Activated T-helper 9 cell treated with anti-CD3 and anti-CD28 coated beads, Interleukin-2, amount 50 U/mL, for 16 hours (primary cell): ENCODE measurements at regions not wholly inside any gene's neighbourhood (a gene's known extent, or its start where the extent isn't known, plus 50 kb on each side); places are given as distances from the start of the nearest gene placed in this dataset.
"Not testable (repeated sequence)": the region's sequence is repeated elsewhere in the genome, so short reads cannot be mapped to it uniquely, and the experiment has no call there.

Experiments
- DNase-seq: peaks from one replicate; pipeline ENCODE4 v3.0.0-alpha.2; 2020; ENCODE audit warnings: low read depth

GRCh38 chr12:127083008-127083949 is 1183.7 kb upstream of the TMEM132C start:
- DNase-seq = no peak

- DNase-seq = no peak
Observed at GRCh38 chr12:127101076-127101475, 1165.9 kb upstream of the TMEM132C start.

DNA sequence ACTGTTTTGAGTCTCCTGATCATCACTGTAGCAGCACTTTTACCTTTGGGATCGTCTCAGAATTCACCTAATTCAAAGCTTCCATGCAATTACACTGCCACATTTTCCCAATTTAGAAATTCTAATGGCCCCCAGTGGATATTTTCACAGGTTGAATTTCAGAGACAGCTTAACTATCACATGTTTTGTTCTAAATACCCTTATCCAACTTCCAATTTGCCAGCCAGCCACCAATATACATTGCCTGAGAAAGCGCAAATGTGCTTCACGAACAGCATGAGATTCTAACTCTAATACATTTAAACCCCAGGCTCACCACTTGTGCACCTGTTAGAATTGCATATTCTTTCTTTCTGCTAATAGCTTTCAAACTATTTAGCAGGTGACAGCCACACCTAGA is 1160.9 kb upstream of the TMEM132C start:
- DNase-seq = no peak

DNA sequence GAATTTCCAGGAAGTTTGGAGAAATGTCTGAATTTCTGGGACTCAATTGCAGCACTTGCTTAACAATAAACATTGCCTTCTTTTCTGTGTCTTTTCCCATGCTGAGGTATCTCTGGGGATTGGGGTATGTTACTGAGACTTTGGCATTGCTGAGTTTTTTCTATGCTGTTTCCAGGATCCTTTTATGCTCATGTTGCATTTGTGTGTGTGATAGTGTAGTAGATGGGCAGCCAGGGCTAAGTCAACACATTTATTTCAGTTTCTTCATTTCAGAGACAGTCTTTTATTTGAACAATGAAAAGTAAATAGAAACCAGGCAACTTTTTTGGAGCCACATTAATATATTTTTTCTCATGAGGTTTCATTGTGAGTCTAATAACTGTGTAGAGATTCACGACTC is 1160.3 kb upstream of the TMEM132C start:
- DNase-seq = no peak

- DNase-seq = no peak
Observed at GRCh38 chr12:127107744-127108143, 1159.2 kb upstream of the TMEM132C start.

DNA sequence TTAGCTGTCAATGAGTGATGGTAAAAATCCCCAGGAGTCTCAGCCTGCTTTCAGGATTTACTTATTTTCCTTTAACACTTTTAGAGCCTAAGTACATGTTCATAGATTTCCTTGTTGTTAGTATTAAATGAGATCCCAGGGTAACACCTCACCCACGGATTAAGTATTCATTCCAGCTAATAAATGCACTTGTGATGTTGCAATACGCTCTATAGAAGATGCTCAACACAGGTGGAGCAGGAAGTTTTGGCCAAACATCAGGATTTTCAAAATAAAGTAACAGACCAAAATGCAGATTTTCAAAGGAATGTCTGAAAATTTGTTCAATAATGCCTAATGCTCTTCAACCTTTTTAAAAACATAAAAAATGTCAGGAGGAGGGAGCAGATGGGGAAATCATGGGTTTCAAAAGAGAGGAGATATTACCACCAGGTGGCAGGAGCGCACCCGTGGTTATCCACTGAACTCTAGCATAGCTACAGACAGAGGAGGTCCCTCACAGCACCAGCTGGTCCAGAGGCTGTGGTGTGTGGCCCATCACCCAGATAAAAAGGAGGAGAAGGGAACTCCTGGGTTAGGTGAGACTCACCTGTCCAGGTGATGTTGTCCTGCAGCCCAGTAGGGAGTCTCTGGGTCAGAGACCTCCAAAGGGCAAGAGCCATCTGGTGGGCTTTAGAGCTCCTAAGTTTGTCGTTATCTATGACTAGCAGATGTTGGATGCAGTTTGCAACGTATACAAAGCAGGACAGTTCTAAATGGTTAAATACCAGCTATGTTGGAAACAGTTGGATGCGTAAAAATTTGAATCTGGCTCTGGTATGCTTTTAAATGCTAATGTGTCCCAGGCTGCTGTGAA is 1158.4 kb upstream of the TMEM132C start:
- DNase-seq = peak; percentile 12

DNA sequence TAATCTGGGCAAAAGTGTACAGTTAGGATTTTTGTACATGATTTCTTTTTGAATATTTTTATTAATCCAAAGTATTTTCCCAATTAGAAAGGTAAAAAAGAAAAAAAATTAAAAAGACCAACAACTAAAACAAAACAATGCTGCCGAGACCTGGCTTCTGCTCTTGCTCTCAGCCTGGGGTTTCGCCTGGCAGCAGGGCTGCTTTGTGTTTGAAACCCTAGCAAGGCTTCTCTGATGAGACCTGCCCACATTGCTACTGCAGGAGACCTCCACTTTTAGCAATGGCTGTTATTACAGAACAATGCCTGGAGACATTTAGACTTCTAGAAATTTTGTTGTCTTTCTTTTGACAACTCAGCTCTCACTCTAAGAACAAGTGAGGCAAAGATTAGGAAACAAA is 1153.0 kb upstream of the TMEM132C start:
- no peak for DNase-seq

- DNase-seq = no peak
Observed at GRCh38 chr12:127115468-127116035, 1151.4 kb upstream of the TMEM132C start.

DNA sequence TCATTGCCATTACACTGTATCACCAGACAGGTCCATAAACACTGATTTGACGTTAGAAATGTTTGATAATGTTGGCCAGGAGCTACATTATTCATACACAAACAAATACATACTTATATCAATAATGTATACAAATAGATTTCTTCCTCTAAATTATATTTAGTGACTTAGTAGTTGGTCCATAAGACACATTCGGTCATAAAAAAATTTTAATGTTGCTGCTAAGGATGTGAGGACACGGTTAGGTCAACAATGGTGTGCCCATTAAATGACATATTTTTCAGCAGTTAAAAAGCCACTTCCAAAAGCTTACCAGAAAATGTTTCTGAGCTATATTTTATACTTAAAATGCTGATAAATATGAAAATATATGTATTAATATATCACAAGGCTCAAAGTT is 1148.7 kb upstream of the TMEM132C start:
- DNase-seq = no peak

DNA sequence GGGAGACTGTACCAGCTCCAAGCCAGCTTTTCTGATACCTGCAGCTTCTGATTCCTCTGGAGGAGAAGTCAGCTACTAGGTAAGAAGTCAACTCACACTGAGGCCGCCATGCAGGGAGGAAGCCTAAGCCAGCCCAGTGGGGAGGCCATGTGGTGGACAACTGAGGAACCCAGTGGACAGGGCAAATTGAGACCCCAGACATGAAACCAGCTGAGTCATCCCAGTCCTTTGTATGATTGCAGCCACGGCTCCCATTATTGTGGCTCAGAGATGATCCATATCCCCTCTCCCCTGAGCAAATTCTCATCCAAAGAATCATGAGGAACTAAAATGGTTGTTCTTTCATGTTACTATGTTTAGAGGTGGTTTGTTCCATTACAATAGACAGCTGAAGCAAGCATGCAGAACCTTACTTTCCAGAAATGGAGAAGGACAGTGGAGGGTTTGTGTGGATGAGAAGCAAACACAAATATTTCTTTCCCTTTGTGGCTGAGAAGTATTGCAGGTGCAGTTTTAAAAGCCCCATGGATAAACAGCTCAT is 1147.3 kb upstream of the TMEM132C start:
- no peak for DNase-seq

DNA sequence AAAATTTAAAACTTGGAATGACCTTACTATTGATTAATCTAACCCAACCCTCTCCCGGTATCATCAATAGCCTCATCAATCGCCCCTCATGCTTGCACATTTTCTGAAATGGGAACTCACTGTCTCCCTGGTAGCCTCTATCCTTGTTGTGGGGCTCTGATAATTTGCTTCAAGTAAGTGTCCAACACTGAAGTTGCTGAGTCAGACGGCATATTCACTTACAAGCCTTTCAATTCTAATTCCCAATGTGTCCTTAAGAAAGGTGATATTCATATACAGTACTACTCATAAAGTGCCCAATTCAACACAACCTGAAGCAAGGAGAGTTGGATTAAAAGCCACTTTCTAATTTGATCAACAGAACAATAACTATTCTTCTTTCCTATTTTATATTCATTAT is 1146.1 kb upstream of the TMEM132C start:
- no peak for DNase-seq

GRCh38 chr12:127121494-127122084 is 1145.4 kb upstream of the TMEM132C start:
- DNase-seq = no peak

- DNase-seq = peak; percentile 22
Observed at GRCh38 chr12:127125607-127126259, 1141.2 kb upstream of the TMEM132C start.

DNA sequence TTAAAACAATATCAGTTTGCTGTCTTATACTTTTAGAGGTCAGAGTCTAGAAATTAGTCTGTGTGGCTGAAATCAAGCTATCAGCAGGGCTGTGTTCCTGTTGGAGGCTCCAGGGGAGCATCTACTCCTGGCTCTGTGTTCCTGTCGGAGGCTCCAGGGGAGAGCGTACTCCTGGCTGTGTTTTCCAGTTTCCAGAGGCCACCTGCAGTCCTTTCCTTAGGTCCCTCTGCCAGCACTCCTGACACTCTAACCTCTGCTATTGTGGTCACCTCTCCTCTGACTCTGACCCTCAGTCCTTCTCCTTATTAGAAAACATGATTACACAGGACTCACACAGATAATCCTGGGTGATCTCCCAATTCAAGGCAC is 1140.7 kb upstream of the TMEM132C start:
- DNase-seq = no peak

GRCh38 chr12:127127897-127128296 is 1139.1 kb upstream of the TMEM132C start:
- no peak for DNase-seq

GRCh38 chr12:127130506-127131124 is 1136.4 kb upstream of the TMEM132C start:
- no peak for DNase-seq

- no peak for DNase-seq
Observed at GRCh38 chr12:127133675-127134335, 1133.2 kb upstream of the TMEM132C start.

- DNase-seq = not testable (repeated sequence)
Observed at GRCh38 chr12:127140864-127141484, 1126.0 kb upstream of the TMEM132C start.

DNA sequence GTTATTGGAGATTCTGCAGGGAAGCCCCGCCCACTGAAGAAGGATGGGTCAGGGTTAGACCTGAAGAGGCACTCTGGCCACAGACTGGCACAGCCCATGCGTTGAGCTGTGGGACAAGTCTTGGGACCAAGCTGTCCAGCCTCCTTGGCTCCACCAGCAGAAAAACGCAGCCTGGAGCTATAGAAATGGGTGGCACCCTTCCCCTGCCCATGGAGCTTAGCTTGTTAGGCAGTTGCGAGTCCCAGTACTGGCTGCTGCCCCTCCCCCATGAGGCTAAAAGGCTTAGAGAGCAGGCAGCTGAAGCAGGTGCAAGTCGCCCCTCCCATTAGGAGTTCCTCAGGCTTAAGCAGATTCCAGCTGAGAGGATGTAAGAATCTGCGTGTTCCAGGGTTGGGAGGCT is 1124.0 kb upstream of the TMEM132C start:
- DNase-seq = no peak

DNA sequence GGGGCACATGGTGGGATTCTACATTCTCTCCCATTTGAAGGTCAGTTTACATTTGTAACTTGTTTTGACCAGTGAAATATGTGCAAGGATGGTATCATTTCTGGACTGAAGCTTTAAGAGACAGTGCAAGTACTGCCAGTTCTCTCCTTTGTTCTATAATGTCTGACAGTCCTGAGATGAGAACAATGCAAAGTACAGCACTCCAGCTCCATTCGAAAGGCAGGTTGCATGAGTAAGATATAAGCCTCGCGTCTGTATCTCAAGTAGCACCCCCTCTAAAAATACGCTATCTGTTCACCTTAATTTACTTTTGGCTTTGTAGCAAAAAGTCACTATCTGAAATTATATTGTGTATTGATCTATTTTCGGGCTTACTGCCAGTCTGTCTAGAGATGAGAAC is 1122.2 kb upstream of the TMEM132C start:
- no peak for DNase-seq
